ENCODE measurements at regions not wholly inside any gene's neighbourhood (a gene's known extent, or its start where the extent isn't known, plus 50 kb on each side); places are given as distances from the start of the nearest gene placed in this dataset.
A peak's percentile ranks its signal among the peaks of the same experiment; 100 is the strongest.
"Not testable (repeated sequence)": the region's sequence is repeated elsewhere in the genome, so short reads cannot be mapped to it uniquely, and the experiment has no call there.

GRCh38 chr16:52676959-52677358 is 130.0 kb upstream of the TOX3 start:
- DNase-seq (ENCODE audit: low read depth, low spot score), result no peak
- H3K27ac ChIP-seq, result no peak overlapping the region

- no peak for DNase-seq (ENCODE audit: low read depth, low spot score)
Measured at GRCh38 chr16:52671590-52671989, 124.6 kb upstream of the TOX3 start.

GRCh38 chr16:52657924-52658323 is 111.0 kb upstream of the TOX3 start:
- H3K27ac ChIP-seq, result no peak overlapping the region
- DNase-seq (ENCODE audit: low read depth, low spot score), result no peak

More at GRCh38 chr16:52671590-52671989, 124.6 kb upstream of the TOX3 start:
- H3K27ac ChIP-seq, result no peak overlapping the region

- H3K27ac ChIP-seq; DNase-seq (ENCODE audit: low read depth, low spot score): not testable (repeated sequence)
Measured at GRCh38 chr16:52655916-52656315, 109.0 kb upstream of the TOX3 start.

- not testable (repeated sequence) for DNase-seq (ENCODE audit: low read depth, low spot score)
Measured at GRCh38 chr16:52655156-52655555, 108.2 kb upstream of the TOX3 start.

GRCh38 chr16:52652033-52652432 is 105.1 kb upstream of the TOX3 start:
- no peak for DNase-seq (ENCODE audit: low read depth, low spot score)

More at GRCh38 chr16:52655156-52655555, 108.2 kb upstream of the TOX3 start:
- not testable (repeated sequence) for H3K27ac ChIP-seq

GRCh38 chr16:52650789-52651188 is 103.8 kb upstream of the TOX3 start:
- no peak overlapping the region for H3K27ac ChIP-seq
- DNase-seq (ENCODE audit: low read depth, low spot score), result no peak

More at GRCh38 chr16:52652033-52652432, 105.1 kb upstream of the TOX3 start:
- H3K27ac ChIP-seq, result no peak overlapping the region

GRCh38 chr16:52650318-52650717 is 103.4 kb upstream of the TOX3 start:
- DNase-seq (ENCODE audit: low read depth, low spot score), result no peak
- no peak overlapping the region for H3K27ac ChIP-seq

GRCh38 chr16:52649870-52650269 is 102.9 kb upstream of the TOX3 start:
- DNase-seq (ENCODE audit: low read depth, low spot score), result no peak
- H3K27ac ChIP-seq, result no peak overlapping the region

GRCh38 chr16:52647588-52647987 is 100.6 kb upstream of the TOX3 start:
- no peak for DNase-seq (ENCODE audit: low read depth, low spot score)
- H3K27ac ChIP-seq, result no peak overlapping the region

- DNase-seq (ENCODE audit: low read depth, low spot score), result no peak
- no peak overlapping the region for H3K27ac ChIP-seq
Measured at GRCh38 chr16:52643006-52643405, 96.1 kb upstream of the TOX3 start.

GRCh38 chr16:52634528-52634927 is 87.6 kb upstream of the TOX3 start:
- DNase-seq (ENCODE audit: low read depth, low spot score), result no peak
- no peak overlapping the region for H3K27ac ChIP-seq

GRCh38 chr16:52634104-52634503 is 87.2 kb upstream of the TOX3 start:
- no peak for DNase-seq (ENCODE audit: low read depth, low spot score)
- H3K27ac ChIP-seq, result no peak overlapping the region

- DNase-seq (ENCODE audit: low read depth, low spot score), result no peak
- H3K27ac ChIP-seq, result no peak overlapping the region
Measured at GRCh38 chr16:52633230-52633629, 86.3 kb upstream of the TOX3 start.

GRCh38 chr16:52631711-52632110 is 84.8 kb upstream of the TOX3 start:
- H3K27ac ChIP-seq, result no peak overlapping the region
- DNase-seq (ENCODE audit: low read depth, low spot score), result no peak

- no peak overlapping the region for H3K27ac ChIP-seq
- DNase-seq (ENCODE audit: low read depth, low spot score), result no peak
Measured at GRCh38 chr16:52630711-52631110, 83.8 kb upstream of the TOX3 start.

- DNase-seq (ENCODE audit: low read depth, low spot score), result peak; percentile 50
- H3K27ac ChIP-seq, result no peak overlapping the region
Measured at GRCh38 chr16:52629296-52629695, 82.4 kb upstream of the TOX3 start.

GRCh38 chr16:52624891-52625290 is 77.9 kb upstream of the TOX3 start:
- no peak for DNase-seq (ENCODE audit: low read depth, low spot score)
- no peak overlapping the region for H3K27ac ChIP-seq

GRCh38 chr16:52621651-52622050 is 74.7 kb upstream of the TOX3 start:
- DNase-seq (ENCODE audit: low read depth, low spot score), result no peak
- no peak overlapping the region for H3K27ac ChIP-seq

- H3K27ac ChIP-seq, result no peak overlapping the region
- DNase-seq (ENCODE audit: low read depth, low spot score), result no peak
Measured at GRCh38 chr16:52618753-52619497, 72.0 kb upstream of the TOX3 start.

- H3K27ac ChIP-seq, result peak overlapping the region; percentile 57
- no peak for DNase-seq (ENCODE audit: low read depth, low spot score)
Measured at GRCh38 chr16:52617591-52617990, 70.6 kb upstream of the TOX3 start.

GRCh38 chr16:52613508-52613907 is 66.6 kb upstream of the TOX3 start:
- DNase-seq (ENCODE audit: low read depth, low spot score), result no peak
- no peak overlapping the region for H3K27ac ChIP-seq

Data from epithelial cell of prostate (primary cell).